ENCODE measurements at regions not wholly inside any gene's neighbourhood (a gene's known extent, or its start where the extent isn't known, plus 50 kb on each side); places are given as distances from the start of the nearest gene placed in this dataset.

- no peaks in the 10 kb centered on the region for H3K27me3 ChIP-seq
- intact Hi-C loops (cut with DNase I; ENCODE audit: low total_unique reads) (no loop called here), in situ Hi-C loops (cut with MboI; ENCODE audit: low pct_ligation_motif_present in 1 of 4, low pct_unique_long_range_greater_than_20kb in 1 of 4, low sequenced_read_pairs in 3 of 4) (no loop called here)
- WGBS, 2 donors (ENCODE audit: low coverage in 1 of 2) = 74 to 81% methylated on average over 5 to 10 of the region's 10 CpGs
- H3K9me3 ChIP-seq = no peaks in the 10 kb centered on the region
- H3K27ac ChIP-seq = no peak overlapping the region
- no peaks in the 10 kb centered on the region for H3K36me3 ChIP-seq
- DNase-seq = no peak
- no peak for TF ChIP-seq POLR2AphosphoS5 (IDR thresholded peaks at IDR 0.05)
- no peak for TF ChIP-seq POLR2A (IDR thresholded peaks at IDR 0.05)
- no peak for TF ChIP-seq EP300 (IDR thresholded peaks at IDR 0.05; ENCODE audit: low read depth)
- TF ChIP-seq CTCF (IDR thresholded peaks at IDR 0.05) = no peak
- H3K4me1 ChIP-seq = no peaks in the 10 kb centered on the region
- no peak overlapping the region for H3K4me3 ChIP-seq
Observed at GRCh38 chr5:3317051-3317795, 278.4 kb upstream of the IRX1 start.

- H3K27me3 ChIP-seq = no peaks in the 10 kb centered on the region
- DNase-seq = no peak
- H3K9me3 ChIP-seq = no peaks in the 10 kb centered on the region
- no peaks in the 10 kb centered on the region for H3K4me1 ChIP-seq
- in situ Hi-C loops (cut with MboI; ENCODE audit: low pct_ligation_motif_present in 1 of 4, low pct_unique_long_range_greater_than_20kb in 1 of 4, low sequenced_read_pairs in 3 of 4) = no loop called here
- intact Hi-C loops (cut with DNase I; ENCODE audit: low total_unique reads) = no loop called here
- no peak for TF ChIP-seq CTCF (IDR thresholded peaks at IDR 0.05)
- TF ChIP-seq EP300 (IDR thresholded peaks at IDR 0.05; ENCODE audit: low read depth) = no peak
- no peak for TF ChIP-seq POLR2AphosphoS5 (IDR thresholded peaks at IDR 0.05)
- TF ChIP-seq POLR2A (IDR thresholded peaks at IDR 0.05) = no peak
- H3K27ac ChIP-seq = no peak overlapping the region
- no peak overlapping the region for H3K4me3 ChIP-seq
- WGBS, 2 donors (ENCODE audit: low coverage in 1 of 2) = 20 to 68% methylated on average over 1 to 4 of the region's 4 CpGs
- H3K36me3 ChIP-seq = no peaks in the 10 kb centered on the region
Observed at GRCh38 chr5:3313569-3313968, 282.1 kb upstream of the IRX1 start.

- no peak for DNase-seq
- H3K4me1 ChIP-seq = no peaks in the 10 kb centered on the region
- no peak overlapping the region for H3K4me3 ChIP-seq
- in situ Hi-C loops (cut with MboI; ENCODE audit: low pct_ligation_motif_present in 1 of 4, low pct_unique_long_range_greater_than_20kb in 1 of 4, low sequenced_read_pairs in 3 of 4) = no loop called here
- H3K36me3 ChIP-seq = no peaks in the 10 kb centered on the region
- no peak for TF ChIP-seq POLR2A (IDR thresholded peaks at IDR 0.05)
- TF ChIP-seq CTCF (IDR thresholded peaks at IDR 0.05) = no peak
- TF ChIP-seq POLR2AphosphoS5 (IDR thresholded peaks at IDR 0.05) = no peak
- no peak for TF ChIP-seq EP300 (IDR thresholded peaks at IDR 0.05; ENCODE audit: low read depth)
- H3K27ac ChIP-seq = no peak overlapping the region
- H3K9me3 ChIP-seq = no peaks in the 10 kb centered on the region
- no peaks in the 10 kb centered on the region for H3K27me3 ChIP-seq
- whole genome bisulfite sequencing, 2 donors (ENCODE audit: low coverage in 1 of 2) = 71 to 100% methylated on average over 1 to 6 of the region's 6 CpGs
- intact Hi-C loops (cut with DNase I; ENCODE audit: low total_unique reads) = no loop called here
Observed at GRCh38 chr5:3312299-3312698, 283.3 kb upstream of the IRX1 start.

GRCh38 chr5:3311433-3311832 lies 284.2 kb upstream of the IRX1 start:
- H3K27ac ChIP-seq = no peak overlapping the region
- intact Hi-C loops (cut with DNase I; ENCODE audit: low total_unique reads) = no loop called here

More at GRCh38 chr5:3311433-3311832, 284.2 kb upstream of the IRX1 start:
- WGBS, 2 donors (ENCODE audit: low coverage in 1 of 2) = 67 to 88% methylated on average over 1 to 8 of the region's 8 CpGs
- in situ Hi-C loops (cut with MboI; ENCODE audit: low pct_ligation_motif_present in 1 of 4, low pct_unique_long_range_greater_than_20kb in 1 of 4, low sequenced_read_pairs in 3 of 4) = no loop called here
- H3K4me1 ChIP-seq = no peaks in the 10 kb centered on the region
- H3K27me3 ChIP-seq = no peaks in the 10 kb centered on the region
- no peaks in the 10 kb centered on the region for H3K36me3 ChIP-seq
- no peak for DNase-seq
- no peak for TF ChIP-seq CTCF (IDR thresholded peaks at IDR 0.05)
- TF ChIP-seq POLR2A (IDR thresholded peaks at IDR 0.05) = no peak
- TF ChIP-seq EP300 (IDR thresholded peaks at IDR 0.05; ENCODE audit: low read depth) = no peak
- H3K9me3 ChIP-seq = no peaks in the 10 kb centered on the region
- H3K4me3 ChIP-seq = no peak overlapping the region

Data from transverse colon (tissue), 4 donors.